Parathyroid adenoma (tissue), 2 donors: ENCODE measurements at regions not wholly inside any gene's neighbourhood (a gene's known extent, or its start where the extent isn't known, plus 50 kb on each side); places are given as distances from the start of the nearest gene placed in this dataset.

ENCODE experiments used
- H2AFZ ChIP-seq: fragments of 300-600 bp; sonication (generic); one replicate; pipeline ENCODE4 v1.7.0; 2017; ENCODE audit warnings: antibody characterized with exemption, mild to moderate bottlenecking
- H3K27ac ChIP-seq: fragments of 300-600 bp; sonication (generic); one replicate; pipeline ENCODE4 v1.7.0; 2017
- H3K27me3 ChIP-seq: fragments of 300-600 bp; sonication (generic); one replicate; pipeline ENCODE4 v1.7.0; 2017; ENCODE audit warnings: low read length; ENCODE audit not compliant: control insufficient read depth, insufficient read depth
- H3K36me3 ChIP-seq: fragments of 300-600 bp; sonication (generic); one replicate; pipeline ENCODE4 v1.7.0; 2017; ENCODE audit warnings: low read length; ENCODE audit not compliant: control insufficient read depth, insufficient read depth
- H3K4me1 ChIP-seq: fragments of 300-600 bp; sonication (generic); one replicate; pipeline ENCODE4 v1.7.0; 2017; ENCODE audit warnings: control low read depth
- H3K4me2 ChIP-seq: fragments of 300-600 bp; sonication (generic); one replicate; pipeline ENCODE4 v1.7.0; 2017; ENCODE audit warnings: low read length
- H3K4me3 ChIP-seq: fragments of 300-600 bp; sonication (generic); one replicate; pipeline ENCODE4 v1.7.0; 2017; ENCODE audit warnings: low read depth, low read length
- H3K79me2 ChIP-seq: fragments of 300-600 bp; sonication (generic); one replicate; pipeline ENCODE4 v1.7.0; 2017; ENCODE audit warnings: control low read depth
- H3K9ac ChIP-seq: fragments of 300-600 bp; sonication (generic); one replicate; pipeline ENCODE4 v1.7.0; 2017; ENCODE audit warnings: mild to moderate bottlenecking
- H3K9me3 ChIP-seq: fragments of 300-600 bp; sonication (generic); one replicate; pipeline ENCODE4 v1.7.0; 2017; ENCODE audit warnings: low read length; ENCODE audit not compliant: control insufficient read depth
- CTCF ChIP-seq: fragments of 300-600 bp; sonication (generic); IDR thresholded peaks from one replicate; pipeline ENCODE4 v1.7.0; 2017; ENCODE audit warnings: antibody characterized with exemption, mild to moderate bottlenecking
- donor health status: primary hyperparathyroidism.

- H3K4me2 ChIP-seq = no peak overlapping the region
Observed at GRCh38 chr20:56843817-56844216, 214.7 kb downstream of the TFAP2C start.

GRCh38 chr20:56845546-56846086 is 216.5 kb downstream of the TFAP2C start:
- H3K9me3 ChIP-seq = no peaks in the 10 kb centered on the region
- no peak overlapping the region for H3K27ac ChIP-seq
- H3K27me3 ChIP-seq = no peaks in the 10 kb centered on the region
- no peaks in the 10 kb centered on the region for H3K36me3 ChIP-seq
- H3K79me2 ChIP-seq = no peaks in the 10 kb centered on the region
- no peak overlapping the region for H3K4me2 ChIP-seq
- H3K9ac ChIP-seq = no peak overlapping the region
- no peaks in the 10 kb centered on the region for H3K4me1 ChIP-seq
- no peak overlapping the region for H3K4me3 ChIP-seq
- no peak overlapping the region for H2AFZ ChIP-seq
- no peak for TF ChIP-seq CTCF

More at GRCh38 chr20:56843817-56844216, 214.7 kb downstream of the TFAP2C start:
- H3K4me1 ChIP-seq = no peaks in the 10 kb centered on the region
- no peak overlapping the region for H3K4me3 ChIP-seq
- no peak for TF ChIP-seq CTCF
- no peaks in the 10 kb centered on the region for H3K36me3 ChIP-seq
- H2AFZ ChIP-seq = no peak overlapping the region
- H3K27ac ChIP-seq = no peak overlapping the region
- H3K79me2 ChIP-seq = no peaks in the 10 kb centered on the region
- H3K9ac ChIP-seq = no peak overlapping the region
- H3K9me3 ChIP-seq = no peaks in the 10 kb centered on the region
- H3K27me3 ChIP-seq = no peaks in the 10 kb centered on the region

GRCh38 chr20:56848561-56848960 is 219.5 kb downstream of the TFAP2C start:
- Histone ChIP-seq H2AFZ (no peak overlapping the region), H3K36me3 (no peaks in the 10 kb centered on the region), H3K4me1 (no peaks in the 10 kb centered on the region), H3K9me3 (no peaks in the 10 kb centered on the region), H3K4me3 (no peak overlapping the region), H3K4me2 (no peak overlapping the region), H3K9ac (no peak overlapping the region), H3K27me3 (no peaks in the 10 kb centered on the region), H3K79me2 (no peaks in the 10 kb centered on the region), H3K27ac (no peak overlapping the region)
- TF ChIP-seq CTCF = no peak

GRCh38 chr20:56851552-56851951 is 222.4 kb downstream of the TFAP2C start:
- TF ChIP-seq CTCF = no peak

GRCh38 chr20:56855708-56856107 is 226.6 kb downstream of the TFAP2C start:
- Histone ChIP-seq H3K27me3 (no peaks in the 10 kb centered on the region), H3K4me1 (no peaks in the 10 kb centered on the region), H3K36me3 (no peaks in the 10 kb centered on the region), H3K9ac (no peak overlapping the region), H3K4me3 (no peak overlapping the region), H3K27ac (no peak overlapping the region), H3K4me2 (no peak overlapping the region), H2AFZ (no peak overlapping the region), H3K79me2 (no peaks in the 10 kb centered on the region), H3K9me3 (no peaks in the 10 kb centered on the region)
- no peak for TF ChIP-seq CTCF

More at GRCh38 chr20:56851552-56851951, 222.4 kb downstream of the TFAP2C start:
- Histone ChIP-seq H3K4me2 (no peak overlapping the region), H3K4me1 (no peaks in the 10 kb centered on the region), H3K79me2 (no peaks in the 10 kb centered on the region), H3K9ac (no peak overlapping the region), H3K27me3 (no peaks in the 10 kb centered on the region), H3K36me3 (no peaks in the 10 kb centered on the region), H3K9me3 (no peaks in the 10 kb centered on the region), H3K27ac (no peak overlapping the region), H3K4me3 (no peak overlapping the region), H2AFZ (no peak overlapping the region)
